Upper lobe of right lung (tissue), 1 donor: ENCODE measurements at regions not wholly inside any gene's neighbourhood (a gene's known extent, or its start where the extent isn't known, plus 50 kb on each side); places are given as distances from the start of the nearest gene placed in this dataset.

Source experiments
- ATAC-seq: fragments of 200-7000 bp; cut with Tn5 transposase; one replicate; pipeline ENCODE4 v1.9.1; 2020; ENCODE audit warnings: mild to moderate bottlenecking, moderate library complexity
- DNase-seq: peaks from one replicate; pipeline ENCODE4 v3.0.0-alpha.2; 2020
- H3K27ac ChIP-seq: fragments of 200-600 bp; one replicate; pipeline ENCODE4 v1.8.0; 2022
- H3K27me3 ChIP-seq: fragments of 200-600 bp; one replicate; pipeline ENCODE4 v1.8.0; 2022; ENCODE audit warnings: mild to moderate bottlenecking
- H3K36me3 ChIP-seq: fragments of 200-600 bp; one replicate; pipeline ENCODE4 v1.8.0; 2022
- H3K4me1 ChIP-seq: fragments of 200-600 bp; one replicate; pipeline ENCODE4 v1.8.0; 2022
- H3K4me3 ChIP-seq: fragments of 200-600 bp; one replicate; pipeline ENCODE4 v1.8.0; 2022; ENCODE audit warnings: mild to moderate bottlenecking
- H3K9me3 ChIP-seq: fragments of 200-600 bp; one replicate; pipeline ENCODE4 v1.8.0; 2022
- intact Hi-C: fragments of 100-400 bp; cut with DNase I; formaldehyde crosslinking; loops from one replicate; pipeline ENCODE4 v1.11.0; 2022
- TF ChIP-seq, protein P1 (sequence below): fragments of 200-600 bp; IDR thresholded peaks from one replicate; pipeline ENCODE4 v1.8.0; 2022; ENCODE audit warnings: antibody characterized with exemption
- donor health status: DM: no; HTN: yes; CAD: no; lungs with severe emphysema.

DNA sequence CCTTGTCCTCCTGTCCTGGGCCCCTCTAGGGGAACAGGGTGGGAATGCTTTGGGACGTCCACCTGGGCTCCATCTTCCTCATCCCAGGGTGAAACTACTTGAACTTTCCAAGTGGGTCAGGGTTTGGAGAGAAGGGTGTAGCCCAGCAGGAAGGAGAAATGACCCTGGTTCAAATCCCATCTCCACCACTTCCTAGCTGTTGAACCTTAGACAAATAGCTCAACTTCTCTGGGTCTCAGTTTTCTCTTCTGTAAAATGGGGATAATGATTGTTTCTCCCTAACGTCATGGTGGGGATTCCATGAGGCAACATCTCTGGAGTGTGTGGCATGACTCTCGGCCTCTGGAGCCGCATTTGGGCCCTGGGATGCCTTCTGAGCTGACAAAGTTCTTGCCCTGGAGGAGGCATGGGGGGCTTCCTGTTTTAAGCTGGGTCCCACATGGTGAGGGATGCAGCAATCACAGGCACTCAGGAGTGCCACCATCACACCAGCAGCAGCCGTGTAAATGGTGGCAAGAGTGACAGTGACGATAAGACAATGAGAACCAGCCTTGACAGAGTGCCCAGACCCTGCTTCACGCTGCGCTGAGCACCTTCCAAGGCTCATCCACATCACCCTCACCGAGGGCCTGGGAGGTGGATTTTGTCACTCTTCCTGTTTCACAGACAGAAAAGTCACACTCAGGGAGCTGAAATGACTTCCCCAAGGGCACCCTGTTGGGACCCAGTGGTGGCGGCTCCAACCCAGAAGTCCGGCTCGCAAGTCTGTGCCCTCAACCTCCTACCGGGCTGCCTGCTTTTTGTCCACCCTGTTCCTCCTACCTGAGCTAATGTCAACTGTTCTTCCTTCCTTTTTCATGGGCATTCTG is 69.5 kb upstream of the IER5L start:
- H3K9me3 ChIP-seq = no peaks in the 10 kb centered on the region

GRCh38 chr9:129245276-129245675 is 67.2 kb upstream of the IER5L start:
- Histone ChIP-seq H3K27me3 (no peaks in the 10 kb centered on the region), H3K4me3 (no peak overlapping the region), H3K4me1 (no peaks in the 10 kb centered on the region), H3K27ac (no peak overlapping the region), H3K36me3 (no peaks in the 10 kb centered on the region), H3K9me3 (no peaks in the 10 kb centered on the region)
- ATAC-seq (peak; percentile 39), DNase-seq (peak; percentile 57)
- intact Hi-C loops = no loop called here
- TF ChIP-seq, protein P1, sequence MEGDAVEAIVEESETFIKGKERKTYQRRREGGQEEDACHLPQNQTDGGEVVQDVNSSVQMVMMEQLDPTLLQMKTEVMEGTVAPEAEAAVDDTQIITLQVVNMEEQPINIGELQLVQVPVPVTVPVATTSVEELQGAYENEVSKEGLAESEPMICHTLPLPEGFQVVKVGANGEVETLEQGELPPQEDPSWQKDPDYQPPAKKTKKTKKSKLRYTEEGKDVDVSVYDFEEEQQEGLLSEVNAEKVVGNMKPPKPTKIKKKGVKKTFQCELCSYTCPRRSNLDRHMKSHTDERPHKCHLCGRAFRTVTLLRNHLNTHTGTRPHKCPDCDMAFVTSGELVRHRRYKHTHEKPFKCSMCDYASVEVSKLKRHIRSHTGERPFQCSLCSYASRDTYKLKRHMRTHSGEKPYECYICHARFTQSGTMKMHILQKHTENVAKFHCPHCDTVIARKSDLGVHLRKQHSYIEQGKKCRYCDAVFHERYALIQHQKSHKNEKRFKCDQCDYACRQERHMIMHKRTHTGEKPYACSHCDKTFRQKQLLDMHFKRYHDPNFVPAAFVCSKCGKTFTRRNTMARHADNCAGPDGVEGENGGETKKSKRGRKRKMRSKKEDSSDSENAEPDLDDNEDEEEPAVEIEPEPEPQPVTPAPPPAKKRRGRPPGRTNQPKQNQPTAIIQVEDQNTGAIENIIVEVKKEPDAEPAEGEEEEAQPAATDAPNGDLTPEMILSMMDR = no peak

More for the DNA sequence above, 69.5 kb upstream of the IER5L start:
- H3K4me1 ChIP-seq = no peaks in the 10 kb centered on the region
- H3K4me3 ChIP-seq = no peak overlapping the region
- no peak for ATAC-seq
- H3K27ac ChIP-seq = no peak overlapping the region
- H3K27me3 ChIP-seq = no peaks in the 10 kb centered on the region
- DNase-seq = peak; percentile 50
- intact Hi-C loops = no loop called here
- H3K36me3 ChIP-seq = no peaks in the 10 kb centered on the region
- TF ChIP-seq, protein P1 = no peak

GRCh38 chr9:129242971-129243561 is 65.0 kb upstream of the IER5L start:
- no peaks in the 10 kb centered on the region for H3K36me3 ChIP-seq
- no peaks in the 10 kb centered on the region for H3K4me1 ChIP-seq
- peak; percentile 27 for ATAC-seq
- intact Hi-C loops = no loop called here
- H3K4me3 ChIP-seq = no peak overlapping the region
- DNase-seq = peak; percentile 56
- no peak overlapping the region for H3K27ac ChIP-seq
- TF ChIP-seq, protein P1 = no peak
- H3K9me3 ChIP-seq = no peaks in the 10 kb centered on the region
- no peaks in the 10 kb centered on the region for H3K27me3 ChIP-seq

- ATAC-seq (no peak), DNase-seq (peak; percentile 46)
- peaks cover 5% of the 10 kb centered on the region for H3K4me1 ChIP-seq
- no peaks in the 10 kb centered on the region for H3K27me3 ChIP-seq
- H3K9me3 ChIP-seq = no peaks in the 10 kb centered on the region
- H3K36me3 ChIP-seq = no peaks in the 10 kb centered on the region
- H3K27ac ChIP-seq = no peak overlapping the region
- intact Hi-C loops = no loop called here
- TF ChIP-seq, protein P1 = no peak
- no peak overlapping the region for H3K4me3 ChIP-seq
These were observed 64.3 kb upstream of the IER5L start for GRCh38 chr9:129242191-129242941.

DNA sequence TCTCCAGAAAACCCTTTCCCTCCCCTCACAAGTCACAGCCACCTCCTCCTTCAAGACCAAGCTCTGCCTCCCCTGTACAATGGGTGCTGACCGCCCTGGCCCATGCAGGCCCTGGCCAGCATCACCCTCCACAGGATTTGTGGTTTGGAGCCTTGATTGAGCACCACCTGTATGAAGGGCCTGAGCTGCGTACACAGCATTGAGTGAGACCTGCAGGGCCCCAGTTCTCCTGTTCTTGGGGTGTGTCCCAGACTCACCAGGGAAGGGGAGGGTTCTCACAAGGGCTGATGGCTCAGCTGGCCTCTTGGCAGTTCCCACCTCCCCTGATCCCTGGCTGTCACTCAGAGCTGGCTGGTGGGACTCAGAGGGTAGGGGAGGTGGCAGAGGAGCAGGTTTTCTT is 63.7 kb upstream of the IER5L start:
- Histone ChIP-seq H3K36me3 (no peaks in the 10 kb centered on the region), H3K9me3 (no peaks in the 10 kb centered on the region), H3K4me1 (peaks cover 11% of the 10 kb centered on the region), H3K4me3 (no peak overlapping the region), H3K27ac (no peak overlapping the region), H3K27me3 (no peaks in the 10 kb centered on the region)
- ATAC-seq (peak; percentile 13), DNase-seq (peak; percentile 27)
- TF ChIP-seq, protein P1 = no peak
- intact Hi-C loops = no loop called here
